Parathyroid adenoma (tissue), 2 donors: ENCODE measurements at regions not wholly inside any gene's neighbourhood (a gene's known extent, or its start where the extent isn't known, plus 50 kb on each side); places are given as distances from the start of the nearest gene placed in this dataset.

Source experiments
- H2AFZ ChIP-seq: fragments of 300-600 bp; sonication (generic); one replicate; pipeline ENCODE4 v1.7.0; 2017; ENCODE audit warnings: antibody characterized with exemption, mild to moderate bottlenecking
- H3K27ac ChIP-seq: fragments of 300-600 bp; sonication (generic); one replicate; pipeline ENCODE4 v1.7.0; 2017
- H3K27me3 ChIP-seq: fragments of 300-600 bp; sonication (generic); one replicate; pipeline ENCODE4 v1.7.0; 2017; ENCODE audit warnings: low read length; ENCODE audit not compliant: control insufficient read depth, insufficient read depth
- H3K36me3 ChIP-seq: fragments of 300-600 bp; sonication (generic); one replicate; pipeline ENCODE4 v1.7.0; 2017; ENCODE audit warnings: low read length; ENCODE audit not compliant: control insufficient read depth, insufficient read depth
- H3K4me1 ChIP-seq: fragments of 300-600 bp; sonication (generic); one replicate; pipeline ENCODE4 v1.7.0; 2017; ENCODE audit warnings: control low read depth
- H3K4me2 ChIP-seq: fragments of 300-600 bp; sonication (generic); one replicate; pipeline ENCODE4 v1.7.0; 2017; ENCODE audit warnings: low read length
- H3K4me3 ChIP-seq: fragments of 300-600 bp; sonication (generic); one replicate; pipeline ENCODE4 v1.7.0; 2017; ENCODE audit warnings: low read depth, low read length
- H3K79me2 ChIP-seq: fragments of 300-600 bp; sonication (generic); one replicate; pipeline ENCODE4 v1.7.0; 2017; ENCODE audit warnings: control low read depth
- H3K9ac ChIP-seq: fragments of 300-600 bp; sonication (generic); one replicate; pipeline ENCODE4 v1.7.0; 2017; ENCODE audit warnings: mild to moderate bottlenecking
- H3K9me3 ChIP-seq: fragments of 300-600 bp; sonication (generic); one replicate; pipeline ENCODE4 v1.7.0; 2017; ENCODE audit warnings: low read length; ENCODE audit not compliant: control insufficient read depth
- TF ChIP-seq, protein P1 (sequence below): fragments of 300-600 bp; sonication (generic); IDR thresholded peaks from one replicate; pipeline ENCODE4 v1.7.0; 2017; ENCODE audit warnings: antibody characterized with exemption, mild to moderate bottlenecking
- donor health status: primary hyperparathyroidism.

DNA sequence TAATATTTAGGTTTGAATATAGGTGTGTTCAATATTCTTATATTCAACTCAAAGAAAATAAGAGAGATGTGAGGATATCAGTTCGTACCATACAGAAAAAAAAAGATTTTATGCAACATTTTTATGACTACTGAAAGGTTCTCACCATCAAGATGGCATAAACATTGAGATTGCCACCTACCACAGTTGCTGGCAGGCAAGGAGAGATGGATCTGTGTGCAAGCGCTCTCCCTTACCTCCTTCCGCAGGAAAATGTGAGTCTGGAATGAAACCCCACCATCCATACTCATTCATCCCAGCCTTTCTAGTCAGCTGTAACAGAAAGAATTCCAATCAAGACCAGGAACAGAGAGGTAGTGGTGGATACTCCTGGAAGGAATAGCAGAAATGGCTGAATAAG is 376.9 kb downstream of the PPP3CA start:
- Histone ChIP-seq H3K4me3 (no peak overlapping the region), H3K9me3 (no peaks in the 10 kb centered on the region), H3K9ac (no peak overlapping the region), H3K4me1 (no peaks in the 10 kb centered on the region), H3K79me2 (no peaks in the 10 kb centered on the region), H3K27me3 (no peaks in the 10 kb centered on the region), H3K4me2 (no peak overlapping the region), H2AFZ (no peak overlapping the region), H3K36me3 (no peaks in the 10 kb centered on the region), H3K27ac (no peak overlapping the region)
- TF ChIP-seq, protein P1, sequence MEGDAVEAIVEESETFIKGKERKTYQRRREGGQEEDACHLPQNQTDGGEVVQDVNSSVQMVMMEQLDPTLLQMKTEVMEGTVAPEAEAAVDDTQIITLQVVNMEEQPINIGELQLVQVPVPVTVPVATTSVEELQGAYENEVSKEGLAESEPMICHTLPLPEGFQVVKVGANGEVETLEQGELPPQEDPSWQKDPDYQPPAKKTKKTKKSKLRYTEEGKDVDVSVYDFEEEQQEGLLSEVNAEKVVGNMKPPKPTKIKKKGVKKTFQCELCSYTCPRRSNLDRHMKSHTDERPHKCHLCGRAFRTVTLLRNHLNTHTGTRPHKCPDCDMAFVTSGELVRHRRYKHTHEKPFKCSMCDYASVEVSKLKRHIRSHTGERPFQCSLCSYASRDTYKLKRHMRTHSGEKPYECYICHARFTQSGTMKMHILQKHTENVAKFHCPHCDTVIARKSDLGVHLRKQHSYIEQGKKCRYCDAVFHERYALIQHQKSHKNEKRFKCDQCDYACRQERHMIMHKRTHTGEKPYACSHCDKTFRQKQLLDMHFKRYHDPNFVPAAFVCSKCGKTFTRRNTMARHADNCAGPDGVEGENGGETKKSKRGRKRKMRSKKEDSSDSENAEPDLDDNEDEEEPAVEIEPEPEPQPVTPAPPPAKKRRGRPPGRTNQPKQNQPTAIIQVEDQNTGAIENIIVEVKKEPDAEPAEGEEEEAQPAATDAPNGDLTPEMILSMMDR: no peak

- H3K36me3 ChIP-seq: no peaks in the 10 kb centered on the region
- no peak overlapping the region for H3K9ac ChIP-seq
- H3K79me2 ChIP-seq: no peaks in the 10 kb centered on the region
- no peak overlapping the region for H3K27ac ChIP-seq
- no peak overlapping the region for H3K4me2 ChIP-seq
- H3K4me3 ChIP-seq: no peak overlapping the region
- TF ChIP-seq, protein P1: no peak
- H3K9me3 ChIP-seq: no peaks in the 10 kb centered on the region
- H3K4me1 ChIP-seq: no peaks in the 10 kb centered on the region
- H3K27me3 ChIP-seq: no peaks in the 10 kb centered on the region
- no peak overlapping the region for H2AFZ ChIP-seq
Measured at GRCh38 chr4:100969925-100970324, 377.4 kb downstream of the PPP3CA start.

DNA sequence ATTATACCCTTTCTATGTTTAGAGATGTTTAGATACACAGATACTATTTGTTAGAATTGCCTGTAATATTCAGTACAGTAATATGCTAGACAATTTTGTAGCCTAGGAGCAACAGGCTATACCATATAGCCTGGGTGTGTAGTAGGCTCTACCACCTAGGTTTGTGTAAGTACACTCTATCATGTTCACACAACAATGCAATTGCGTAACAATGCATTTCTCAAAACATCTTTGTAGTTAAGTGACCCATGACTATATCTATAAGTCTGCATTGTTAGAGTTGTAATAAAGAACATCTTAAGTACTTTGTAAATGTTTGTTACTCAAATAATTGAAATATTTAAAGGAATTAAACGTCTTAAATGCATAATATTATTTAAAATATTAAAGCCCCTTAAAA is 379.3 kb downstream of the PPP3CA start:
- H3K79me2 ChIP-seq: no peaks in the 10 kb centered on the region
- H3K9ac ChIP-seq: no peak overlapping the region
- no peaks in the 10 kb centered on the region for H3K36me3 ChIP-seq
- H3K4me3 ChIP-seq: no peak overlapping the region
- H3K27me3 ChIP-seq: no peaks in the 10 kb centered on the region
- no peaks in the 10 kb centered on the region for H3K9me3 ChIP-seq
- TF ChIP-seq, protein P1: no peak
- no peak overlapping the region for H3K27ac ChIP-seq
- no peak overlapping the region for H2AFZ ChIP-seq
- H3K4me2 ChIP-seq: no peak overlapping the region
- H3K4me1 ChIP-seq: no peaks in the 10 kb centered on the region

- Histone ChIP-seq H3K79me2 (no peaks in the 10 kb centered on the region), H3K4me2 (no peak overlapping the region), H3K9me3 (no peaks in the 10 kb centered on the region), H3K27ac (no peak overlapping the region), H3K4me3 (no peak overlapping the region), H3K9ac (no peak overlapping the region), H3K27me3 (no peaks in the 10 kb centered on the region), H3K36me3 (no peaks in the 10 kb centered on the region), H3K4me1 (no peaks in the 10 kb centered on the region), H2AFZ (no peak overlapping the region)
- TF ChIP-seq, protein P1: no peak
Measured at GRCh38 chr4:100963627-100964026, 383.7 kb downstream of the PPP3CA start.

- TF ChIP-seq, protein P1: no peak
- H3K4me1 ChIP-seq: no peaks in the 10 kb centered on the region
Measured at GRCh38 chr4:100962698-100963097, 384.6 kb downstream of the PPP3CA start.

More at GRCh38 chr4:100962698-100963097, 384.6 kb downstream of the PPP3CA start:
- H3K4me3 ChIP-seq: no peak overlapping the region
- H3K27ac ChIP-seq: no peak overlapping the region
- H3K4me2 ChIP-seq: no peak overlapping the region
- no peaks in the 10 kb centered on the region for H3K27me3 ChIP-seq
- H2AFZ ChIP-seq: no peak overlapping the region
- no peak overlapping the region for H3K9ac ChIP-seq
- H3K9me3 ChIP-seq: no peaks in the 10 kb centered on the region
- no peaks in the 10 kb centered on the region for H3K36me3 ChIP-seq
- no peaks in the 10 kb centered on the region for H3K79me2 ChIP-seq
